OCI-LY7 (cell line): ENCODE measurements at regions not wholly inside any gene's neighbourhood (a gene's known extent, or its start where the extent isn't known, plus 50 kb on each side); places are given as distances from the start of the nearest gene placed in this dataset.

Source experiments
- BruUV-seq: library from RNA; stranded (reverse); fragments of 400-500 nt; replicated peaks from 2 replicates; lab custom pipeline; 2021; lab: Mats Ljungman, UMichigan
- CTCF ChIA-PET: fragments of 300-600 bp; sonication (Branson Sonifier 250); formaldehyde crosslinking; loops from one replicate; lab custom pipeline; 2022; ENCODE audit warnings: antibody characterized with exemption; ENCODE audit not compliant: unreplicated experiment; lab: Charles Lee
- POLR2A ChIA-PET: fragments of 300-600 bp; sonication (Branson Sonifier 250); formaldehyde crosslinking; loops from one replicate; lab custom pipeline; 2022; ENCODE audit warnings: antibody characterized with exemption; lab: Charles Lee
- DNase-seq: peaks from one replicate; pipeline ENCODE4 v3.0.0-alpha.2; 2015; ENCODE audit warnings: low spot score
- H2AFZ ChIP-seq: fragments of 200-600 bp; sonication (generic), shearing (Covaris generic); 2 replicates; pipeline ENCODE4 v1.6.1; 2014; ENCODE audit warnings: mild to moderate bottlenecking, antibody characterized with exemption, low read length, moderate library complexity
- H3K27ac ChIP-seq: fragments of 200-600 bp; sonication (generic); 2 replicates; pipeline ENCODE4 v1.5.1; 2014; ENCODE audit warnings: mixed run types, low read depth, mild to moderate bottlenecking, moderate library complexity, low read length, inconsistent platforms; ENCODE audit not compliant: poor library complexity, severe bottlenecking
- H3K36me3 ChIP-seq: fragments of 200-600 bp; sonication (generic); 2 replicates; pipeline ENCODE4 v1.6.1; 2014; ENCODE audit warnings: mild to moderate bottlenecking, antibody characterized with exemption, low read length, moderate library complexity, mixed read lengths; ENCODE audit not compliant: insufficient read depth
- H3K4me1 ChIP-seq: fragments of 200-600 bp; sonication (generic); 2 replicates; pipeline ENCODE4 v1.5.1; 2014; ENCODE audit warnings: mild to moderate bottlenecking, low read length; ENCODE audit not compliant: insufficient read depth, poor library complexity, severe bottlenecking
- H3K4me2 ChIP-seq: fragments of 200-600 bp; sonication (generic); 2 replicates; pipeline ENCODE4 v1.6.1; 2014; ENCODE audit warnings: mild to moderate bottlenecking, low read length
- H3K4me3 ChIP-seq: fragments of 200-600 bp; sonication (generic); 2 replicates; pipeline ENCODE4 v1.5.1; 2014; ENCODE audit warnings: mild to moderate bottlenecking, low read depth, low read length; ENCODE audit not compliant: poor library complexity, severe bottlenecking
- H3K79me2 ChIP-seq: fragments of 200-600 bp; sonication (generic); 2 replicates; pipeline ENCODE4 v1.6.1; 2016; ENCODE audit warnings: low read depth, mild to moderate bottlenecking, low read length, moderate library complexity, mixed read lengths; ENCODE audit not compliant: insufficient read depth
- H3K9me2 ChIP-seq: fragments of 200-600 bp; sonication (generic); 2 replicates; pipeline ENCODE4 v1.6.1; 2016; ENCODE audit warnings: mild to moderate bottlenecking, low read length, mixed read lengths; ENCODE audit not compliant: insufficient read depth
- H3K9me3 ChIP-seq: fragments of 200-600 bp; sonication (generic); 2 replicates; pipeline ENCODE4 v1.6.1; 2014; ENCODE audit warnings: mild to moderate bottlenecking, mixed run types, low read length, mixed read lengths
- H4K20me1 ChIP-seq: fragments of 200-600 bp; sonication (generic); 2 replicates; pipeline ENCODE4 v1.6.1; 2014; ENCODE audit warnings: mild to moderate bottlenecking, antibody characterized with exemption, low read length, moderate library complexity, mixed read lengths; ENCODE audit not compliant: insufficient read depth
- CTCF ChIP-seq: fragments of 200-600 bp; sonication (generic); conservative IDR thresholded peaks from 2 replicates; pipeline ENCODE4 v1.5.1; 2014; ENCODE audit warnings: mild to moderate bottlenecking, antibody characterized with exemption, low read length, moderate library complexity, mixed read lengths
- EZH2phosphoT487 ChIP-seq: fragments of 200-600 bp; sonication (generic); IDR thresholded peaks from 2 replicates; pipeline ENCODE4 v1.6.1; 2018; ENCODE audit warnings: low read depth, borderline replicate concordance, mild to moderate bottlenecking, mixed run types, antibody characterized with exemption, low read length, moderate library complexity, mixed read lengths
- intact Hi-C: fragments of 100-400 bp; cut with micrococcal nuclease; formaldehyde crosslinking; loops from one replicate; pipeline ENCODE4 v1.10.0; 2022; ENCODE audit not compliant: unreplicated experiment

GRCh38 chr18:14025306-14025940 is 106.8 kb downstream of the ZNF519 start:
- ChIA-PET CTCF (no interaction called here), POLR2A (no interaction called here)
- BruUV-seq, result no TSS peak
- Histone ChIP-seq H3K4me2 (no peak overlapping the region), H2AFZ (no peak overlapping the region), H3K4me3 (no peak overlapping the region), H3K79me2 (no peaks in the 10 kb centered on the region), H3K9me3 (no peaks in the 10 kb centered on the region), H3K9me2 (no peaks in the 10 kb centered on the region), H3K4me1 (no peaks in the 10 kb centered on the region), H3K27ac (no peak overlapping the region), H3K36me3 (no peaks in the 10 kb centered on the region), H4K20me1 (no peaks in the 10 kb centered on the region)
- intact Hi-C loops, result loop anchor here (10.0 kb wide), 1 partner anchor 211 kb away; no protein-coding TSS in a partner anchor
- no peak for DNase-seq
- no peak for TF ChIP-seq CTCF

GRCh38 chr18:14015416-14015815 is 100.1 kb upstream of the MC2R start:
- Histone ChIP-seq H3K79me2 (no peaks in the 10 kb centered on the region), H3K4me2 (no peak overlapping the region), H3K9me2 (no peaks in the 10 kb centered on the region), H2AFZ (no peak overlapping the region), H3K4me1 (no peaks in the 10 kb centered on the region), H3K27ac (no peak overlapping the region), H4K20me1 (no peaks in the 10 kb centered on the region), H3K4me3 (no peak overlapping the region), H3K9me3 (no peaks in the 10 kb centered on the region), H3K36me3 (no peaks in the 10 kb centered on the region)
- no peak for DNase-seq
- no TSS peak for BruUV-seq
- intact Hi-C loops, result no loop called here
- CTCF ChIA-PET, result no interaction called here
- POLR2A ChIA-PET, result no interaction called here
- no peak for TF ChIP-seq EZH2phosphoT487

GRCh38 chr18:14014456-14014855 is 99.1 kb upstream of the MC2R start:
- BruUV-seq, result no TSS peak
- Histone ChIP-seq H2AFZ (no peak overlapping the region), H3K4me1 (no peaks in the 10 kb centered on the region), H3K4me3 (no peak overlapping the region), H3K4me2 (no peak overlapping the region), H3K79me2 (no peaks in the 10 kb centered on the region), H3K27ac (no peak overlapping the region), H3K9me3 (no peaks in the 10 kb centered on the region), H3K36me3 (no peaks in the 10 kb centered on the region), H4K20me1 (no peaks in the 10 kb centered on the region), H3K9me2 (no peaks in the 10 kb centered on the region)
- intact Hi-C loops, result no loop called here
- DNase-seq, result no peak
- ChIA-PET POLR2A (interaction anchor here (0.7 kb wide), 1 partner anchor 47 kb away, joined by 3 read pairs; no protein-coding TSS in a partner anchor), CTCF (no interaction called here)
- TF ChIP-seq EZH2phosphoT487 (no peak), CTCF (no peak)
